Esophagus (tissue), 2 donors: ENCODE measurements at regions not wholly inside any gene's neighbourhood (a gene's known extent, or its start where the extent isn't known, plus 50 kb on each side); places are given as distances from the start of the nearest gene placed in this dataset.

Source experiments
- H3K27ac ChIP-seq, 2 donors: one replicate each; pipeline ENCODE4 v1.5.1; 2013; ENCODE audit warnings: low read depth in 2 of 2, mild to moderate bottlenecking in 2 of 2, inconsistent platforms in 1 of 2, low read length in 1 of 2, moderate library complexity in 1 of 2
- H3K27me3 ChIP-seq, 2 donors: one replicate each; pipeline ENCODE4 v1.6.1; 2013; ENCODE audit warnings: low read length in 2 of 2, control low read depth in 1 of 2, mild to moderate bottlenecking in 1 of 2; ENCODE audit not compliant: insufficient read depth in 2 of 2, control insufficient read depth in 1 of 2
- H3K36me3 ChIP-seq, 2 donors: one replicate each; pipeline ENCODE4 v1.6.1; 2013; ENCODE audit warnings: low read length in 1 of 2; ENCODE audit not compliant: control insufficient read depth in 2 of 2, insufficient read depth in 2 of 2
- H3K4me1 ChIP-seq, 2 donors: one replicate each; pipeline ENCODE4 v1.6.1; 2013; ENCODE audit warnings: low read length in 1 of 2; ENCODE audit not compliant: control insufficient read depth in 2 of 2, insufficient read depth in 2 of 2
- H3K4me3 ChIP-seq, 2 donors: one replicate each; pipeline ENCODE4 v1.5.1; 2013; ENCODE audit warnings: low read length in 2 of 2, mild to moderate bottlenecking in 2 of 2, low read depth in 1 of 2, moderate library complexity in 1 of 2
- H3K9me3 ChIP-seq, 2 donors: one replicate each; pipeline ENCODE4 v1.6.1; 2013; ENCODE audit warnings: mild to moderate bottlenecking in 2 of 2, low read depth in 1 of 2, low read length in 1 of 2, moderate library complexity in 1 of 2; ENCODE audit not compliant: control insufficient read depth in 2 of 2, insufficient read depth in 1 of 2
- WGBS, 2 donors: extraction: QIAGEN DNeasy Blood & Tissue Kit; methylation state at CpG; one replicate each; pipeline ENCODE4 v1.1.7; 2013; 5-methylcytosine and 5-hydroxymethylcytosine counted together
- donor health status: healthy with polysubstance abuse.
- donor health status: Bipolar disorder and iron deficiency.

GRCh38 chr11:13062115-13062514 is 53.0 kb downstream of the RASSF10 start:
- no peak overlapping the region for H3K4me3 ChIP-seq
- peaks cover 0 to 5% of the 10 kb centered on the region in 2 donors for H3K4me1 ChIP-seq
- no peaks in the 10 kb centered on the region for H3K9me3 ChIP-seq
- 82 to 88% methylated on average over 5 of the region's 5 CpGs for WGBS, 2 donors
- H3K27ac ChIP-seq = no peak overlapping the region
- no peaks in the 10 kb centered on the region for H3K36me3 ChIP-seq
- H3K27me3 ChIP-seq = no peaks in the 10 kb centered on the region

DNA sequence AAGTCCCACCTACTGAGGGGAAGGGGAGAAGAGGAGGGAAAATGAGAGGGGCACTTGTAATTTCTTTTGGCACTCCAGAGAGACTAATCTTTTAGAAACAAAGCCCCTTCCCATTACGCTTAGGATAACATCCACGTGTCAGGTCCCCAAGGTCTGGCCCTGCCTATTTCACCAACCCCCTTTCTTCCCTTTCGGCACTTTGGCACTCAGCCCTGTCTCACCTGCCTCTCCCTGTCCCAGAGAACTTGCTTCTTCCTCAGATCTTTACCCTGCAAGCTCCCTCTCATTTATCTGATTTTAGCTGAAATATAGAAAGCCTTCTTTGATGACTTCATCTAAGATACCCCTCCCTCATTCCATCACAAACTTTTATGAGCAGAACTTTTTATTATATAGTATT is 55.5 kb downstream of the RASSF10 start:
- peaks cover 0 to 2% of the 10 kb centered on the region in 2 donors for H3K36me3 ChIP-seq
- peak overlapping the region in 1 of 2 donors; percentile 1 for H3K4me3 ChIP-seq
- H3K27me3 ChIP-seq = no peaks in the 10 kb centered on the region
- H3K4me1 ChIP-seq = peaks cover 3 to 5% of the 10 kb centered on the region in 2 donors
- H3K27ac ChIP-seq = no peak overlapping the region
- whole genome bisulfite sequencing, 2 donors = 40 to 42% methylated on average over 3 of the region's 3 CpGs
- H3K9me3 ChIP-seq = peaks cover 0 to 2% of the 10 kb centered on the region in 2 donors

- Histone ChIP-seq H3K27me3 (no peaks in the 10 kb centered on the region), H3K4me1 (peaks cover 3 to 5% of the 10 kb centered on the region in 2 donors), H3K36me3 (peaks cover 0 to 2% of the 10 kb centered on the region in 2 donors), H3K27ac (no peak overlapping the region), H3K9me3 (peaks cover 0 to 2% of the 10 kb centered on the region in 2 donors), H3K4me3 (no peak overlapping the region)
- WGBS, 2 donors = 61 to 68% methylated on average over 10 of the region's 10 CpGs
Measured at GRCh38 chr11:13065200-13065787, 56.2 kb downstream of the RASSF10 start.

- Histone ChIP-seq H3K36me3 (peaks cover 0 to 2% of the 10 kb centered on the region in 2 donors), H3K27ac (no peak overlapping the region), H3K4me3 (no peak overlapping the region), H3K9me3 (peaks cover 0 to 2% of the 10 kb centered on the region in 2 donors), H3K27me3 (no peaks in the 10 kb centered on the region), H3K4me1 (peaks cover 3% of the 10 kb centered on the region in 2 donors)
- 62 to 71% methylated on average over 1 of the region's 1 CpG for WGBS, 2 donors
Measured at GRCh38 chr11:13068211-13068610, 59.1 kb downstream of the RASSF10 start.

DNA sequence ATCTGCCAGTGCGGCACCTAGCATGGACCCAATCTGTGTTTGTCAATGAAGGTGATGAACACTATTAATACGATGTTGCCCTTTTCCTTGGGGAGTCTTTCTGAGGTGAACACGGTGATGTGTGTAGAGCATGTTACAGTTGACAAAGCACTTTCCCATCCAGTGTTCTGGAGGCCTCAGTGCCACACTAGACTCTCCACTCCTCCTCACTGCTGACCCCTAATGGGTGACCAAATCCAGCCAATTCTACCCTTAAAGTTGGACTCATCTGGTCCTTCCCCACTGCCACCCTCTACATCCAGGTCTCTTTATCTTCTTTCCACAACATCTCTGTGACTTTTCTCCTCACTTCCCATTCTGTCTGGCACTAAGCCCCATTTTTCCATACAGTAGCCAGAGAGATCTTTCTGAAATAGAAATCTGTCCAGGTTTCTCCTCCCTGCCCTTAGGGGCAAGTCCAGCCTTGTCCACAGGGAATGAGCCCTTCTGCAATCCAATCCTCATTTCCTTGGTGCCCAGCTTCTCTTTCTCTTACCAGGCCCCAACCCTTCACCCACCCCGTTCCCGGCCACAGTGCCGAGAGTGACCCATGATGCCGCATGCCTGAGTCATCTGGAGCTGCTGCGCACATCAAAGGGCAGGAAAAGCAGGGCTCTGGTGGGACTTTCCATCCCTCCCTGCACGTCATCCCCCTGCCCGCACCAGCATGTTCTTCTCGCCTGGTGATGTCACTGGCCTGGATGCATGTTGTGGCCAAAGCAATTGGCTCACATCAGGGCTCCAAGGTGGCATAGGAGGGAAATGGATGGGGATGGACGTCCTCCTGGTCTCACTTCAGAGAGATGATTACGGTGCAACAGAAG is 64.2 kb downstream of the RASSF10 start:
- no peaks in the 10 kb centered on the region for H3K27me3 ChIP-seq
- H3K27ac ChIP-seq = peak overlapping the region in 1 of 2 donors; percentile 27
- WGBS, 2 donors = 55 to 71% methylated on average over 13 of the region's 13 CpGs
- peaks cover 3 to 16% of the 10 kb centered on the region in 2 donors for H3K4me1 ChIP-seq
- peaks cover 0 to 2% of the 10 kb centered on the region in 2 donors for H3K36me3 ChIP-seq
- peaks cover 0 to 2% of the 10 kb centered on the region in 2 donors for H3K9me3 ChIP-seq
- H3K4me3 ChIP-seq = no peak overlapping the region

- Histone ChIP-seq H3K36me3 (no peaks in the 10 kb centered on the region), H3K9me3 (no peaks in the 10 kb centered on the region), H3K4me1 (peaks cover 0 to 17% of the 10 kb centered on the region in 2 donors), H3K4me3 (no peak overlapping the region), H3K27me3 (no peaks in the 10 kb centered on the region), H3K27ac (peak overlapping the region in 1 of 2 donors; percentile 36)
- 74 to 80% methylated on average over 6 of the region's 6 CpGs for WGBS, 2 donors
Measured at GRCh38 chr11:13074714-13075464, 65.8 kb downstream of the RASSF10 start.

GRCh38 chr11:13076961-13077360 is 67.8 kb downstream of the RASSF10 start:
- no peaks in the 10 kb centered on the region for H3K27me3 ChIP-seq
- peaks cover 0 to 3% of the 10 kb centered on the region in 2 donors for H3K9me3 ChIP-seq
- peaks cover 0 to 17% of the 10 kb centered on the region in 2 donors for H3K4me1 ChIP-seq
- peak overlapping the region; percentile 36 to 67 for H3K27ac ChIP-seq
- 50 to 87% methylated on average over 2 of the region's 2 CpGs for WGBS, 2 donors
- H3K36me3 ChIP-seq = no peaks in the 10 kb centered on the region
- H3K4me3 ChIP-seq = no peak overlapping the region

- Histone ChIP-seq H3K27me3 (no peaks in the 10 kb centered on the region), H3K4me3 (no peak overlapping the region), H3K36me3 (no peaks in the 10 kb centered on the region), H3K4me1 (peaks cover 0 to 14% of the 10 kb centered on the region in 2 donors), H3K9me3 (peaks cover 0 to 3% of the 10 kb centered on the region in 2 donors), H3K27ac (no peak overlapping the region)
- WGBS, 2 donors = 82 to 89% methylated on average over 8 of the region's 8 CpGs
Measured at GRCh38 chr11:13080861-13081260, 71.7 kb downstream of the RASSF10 start.

GRCh38 chr11:13082588-13082987 is 73.5 kb downstream of the RASSF10 start:
- no peaks in the 10 kb centered on the region for H3K36me3 ChIP-seq
- H3K27me3 ChIP-seq = no peaks in the 10 kb centered on the region
- no peak overlapping the region for H3K4me3 ChIP-seq
- H3K9me3 ChIP-seq = peaks cover 0 to 3% of the 10 kb centered on the region in 2 donors
- WGBS, 2 donors = 87 to 100% methylated on average over 1 of the region's 1 CpG
- no peak overlapping the region for H3K27ac ChIP-seq
- H3K4me1 ChIP-seq = peaks cover 0 to 4% of the 10 kb centered on the region in 2 donors
